ENCODE measurements at regions not wholly inside any gene's neighbourhood (a gene's known extent, or its start where the extent isn't known, plus 50 kb on each side); places are given as distances from the start of the nearest gene placed in this dataset.

DNA sequence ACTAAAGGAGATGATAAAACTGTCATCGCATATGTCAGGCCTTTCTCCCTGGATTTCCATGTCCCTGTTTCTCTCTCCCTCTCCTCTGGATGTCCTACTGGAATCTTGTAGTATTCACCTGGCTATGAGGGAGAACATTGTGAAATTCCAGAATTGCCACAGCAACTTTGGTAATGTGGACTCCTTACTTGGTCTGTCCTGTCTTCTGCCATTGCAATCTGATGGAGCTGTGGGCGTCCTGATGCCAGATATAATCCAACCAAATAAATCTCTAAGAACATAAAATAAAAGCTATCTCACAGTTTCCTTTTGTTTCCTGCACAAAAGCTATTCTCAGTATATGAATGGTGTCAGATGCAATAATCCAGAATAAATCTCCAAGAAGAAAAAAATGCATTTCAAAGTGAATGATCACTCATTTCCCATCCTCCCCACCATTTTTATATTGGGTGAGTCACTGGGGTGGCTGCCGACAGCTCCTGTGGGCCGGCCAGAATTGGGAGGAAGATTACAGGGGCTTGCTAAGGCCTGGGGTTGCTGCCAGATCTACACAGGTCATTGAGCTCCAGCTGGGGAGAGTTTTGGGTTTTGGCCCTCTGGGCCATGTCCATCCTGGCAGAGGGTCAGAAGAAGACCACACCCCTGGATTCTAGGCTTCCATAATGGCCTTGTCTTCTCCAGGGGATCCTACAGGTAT is 160.7 kb upstream of the PITX1 start:
- H2AK5ac ChIP-seq (ENCODE audit: insufficient read length, low read length): no peak overlapping the region
- H3K27me3 ChIP-seq (ENCODE audit: insufficient read depth, low read length): peaks cover 3% of the 10 kb centered on the region; the same call in 1 of the 2 replicates
- H3K56ac ChIP-seq (ENCODE audit: insufficient read length, low read depth, low read length): no peak overlapping the region
- no peak overlapping the region for H3K14ac ChIP-seq (ENCODE audit: insufficient read depth, low read length)
- H3K4ac ChIP-seq (ENCODE audit: low read depth, low read length): no peak overlapping the region
- no peaks in the 10 kb centered on the region for H3K4me1 ChIP-seq (ENCODE audit: insufficient read depth, low read length)
- H3K4me2 ChIP-seq (ENCODE audit: insufficient read depth, insufficient read length, low read length): no peak overlapping the region
- H3K9me3 Mint-ChIP-seq: peaks cover 0 to 2% of the 10 kb centered on the region in 2 experiments; a peak in 3 of 5 replicates
- H3K27ac Mint-ChIP-seq: no peak overlapping the region
- no peaks in the 10 kb centered on the region for H3K79me2 ChIP-seq (ENCODE audit: insufficient read depth, low read length)
- H3K4me3 Mint-ChIP-seq: no peak overlapping the region
- H3K9me3 ChIP-seq (ENCODE audit: control insufficient read depth, low read depth, low read length): no peaks in the 10 kb centered on the region
- no peak overlapping the region for H4K91ac ChIP-seq (ENCODE audit: insufficient read length, low read depth, low read length)
- H4K8ac ChIP-seq (replicated peaks; ENCODE audit: insufficient read length, low read depth, low read length): no peak overlapping the region
- H4K5ac ChIP-seq (ENCODE audit: insufficient read length, low read depth, low read length): no peak overlapping the region
- H3K79me1 ChIP-seq (ENCODE audit: insufficient read depth, low read depth, low read length, poor library complexity, severe bottlenecking): no peaks in the 10 kb centered on the region
- H2BK5ac ChIP-seq (ENCODE audit: insufficient read length, low read length): no peak overlapping the region
- peaks cover 87% of the 10 kb centered on the region for H3K27me3 Mint-ChIP-seq (ENCODE audit: low read depth)
- H2BK15ac ChIP-seq (ENCODE audit: low read depth, low read length): no peak overlapping the region
- peaks cover 6% of the 10 kb centered on the region for H3K23me2 ChIP-seq (ENCODE audit: insufficient read length, low read depth, low read length, poor library complexity, severe bottlenecking)
- no peak overlapping the region for H3K23ac ChIP-seq (ENCODE audit: insufficient read length, low read depth, low read length)
- peaks cover 5 to 10% of the 10 kb centered on the region in 2 experiments for H3K4me1 Mint-ChIP-seq
- H3K18ac ChIP-seq (ENCODE audit: insufficient read length, low read depth, low read length): no peak overlapping the region
- no peak overlapping the region for H2BK120ac ChIP-seq (ENCODE audit: low read depth, low read length, poor library complexity, severe bottlenecking)
- H2AFZ ChIP-seq (ENCODE audit: low read length): no peak overlapping the region
- no CpG with 5 or more reads among the region's 4 CpGs for WGBS (ENCODE audit: extremely low coverage, insufficient read length, low lambda C conversion rate)
- H3K27ac ChIP-seq (ENCODE audit: insufficient read length, low read depth, low read length): no peak overlapping the region
- H3K9ac ChIP-seq (ENCODE audit: extremely low read depth, insufficient read length, low read length): no peak overlapping the region
- H2BK12ac ChIP-seq (ENCODE audit: insufficient read length, low read depth, low read length): no peak overlapping the region
- H2BK20ac ChIP-seq (ENCODE audit: low read depth, low read length, poor library complexity, severe bottlenecking): no peak overlapping the region
- no peaks in the 10 kb centered on the region for H3K36me3 Mint-ChIP-seq (ENCODE audit: insufficient read depth in 1 of 3, low read depth in 3 of 3)
- no peak overlapping the region for H3T11ph ChIP-seq (ENCODE audit: low read length)
- TF ChIP-seq, protein P1, sequence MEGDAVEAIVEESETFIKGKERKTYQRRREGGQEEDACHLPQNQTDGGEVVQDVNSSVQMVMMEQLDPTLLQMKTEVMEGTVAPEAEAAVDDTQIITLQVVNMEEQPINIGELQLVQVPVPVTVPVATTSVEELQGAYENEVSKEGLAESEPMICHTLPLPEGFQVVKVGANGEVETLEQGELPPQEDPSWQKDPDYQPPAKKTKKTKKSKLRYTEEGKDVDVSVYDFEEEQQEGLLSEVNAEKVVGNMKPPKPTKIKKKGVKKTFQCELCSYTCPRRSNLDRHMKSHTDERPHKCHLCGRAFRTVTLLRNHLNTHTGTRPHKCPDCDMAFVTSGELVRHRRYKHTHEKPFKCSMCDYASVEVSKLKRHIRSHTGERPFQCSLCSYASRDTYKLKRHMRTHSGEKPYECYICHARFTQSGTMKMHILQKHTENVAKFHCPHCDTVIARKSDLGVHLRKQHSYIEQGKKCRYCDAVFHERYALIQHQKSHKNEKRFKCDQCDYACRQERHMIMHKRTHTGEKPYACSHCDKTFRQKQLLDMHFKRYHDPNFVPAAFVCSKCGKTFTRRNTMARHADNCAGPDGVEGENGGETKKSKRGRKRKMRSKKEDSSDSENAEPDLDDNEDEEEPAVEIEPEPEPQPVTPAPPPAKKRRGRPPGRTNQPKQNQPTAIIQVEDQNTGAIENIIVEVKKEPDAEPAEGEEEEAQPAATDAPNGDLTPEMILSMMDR (conservative IDR thresholded peaks at IDR 0.05): no peak
- no peak for DNase-seq
- no peaks in the 10 kb centered on the region for H4K20me1 ChIP-seq (ENCODE audit: control insufficient read depth, insufficient read depth, insufficient read length)
